HG03159 (cell line): ENCODE measurements at regions not wholly inside any gene's neighbourhood (a gene's known extent, or its start where the extent isn't known, plus 50 kb on each side); places are given as distances from the start of the nearest gene placed in this dataset.
"Not testable (repeated sequence)": the region's sequence is repeated elsewhere in the genome, so short reads cannot be mapped to it uniquely, and the experiment has no call there.

Experiments used
- ATAC-seq: cut with Tn5 transposase; IDR thresholded peaks from one replicate; pipeline ENCODE4 v1.9.1; 2021; ENCODE audit warnings: mild to moderate bottlenecking, moderate library complexity; ENCODE audit not compliant: unreplicated experiment

DNA sequence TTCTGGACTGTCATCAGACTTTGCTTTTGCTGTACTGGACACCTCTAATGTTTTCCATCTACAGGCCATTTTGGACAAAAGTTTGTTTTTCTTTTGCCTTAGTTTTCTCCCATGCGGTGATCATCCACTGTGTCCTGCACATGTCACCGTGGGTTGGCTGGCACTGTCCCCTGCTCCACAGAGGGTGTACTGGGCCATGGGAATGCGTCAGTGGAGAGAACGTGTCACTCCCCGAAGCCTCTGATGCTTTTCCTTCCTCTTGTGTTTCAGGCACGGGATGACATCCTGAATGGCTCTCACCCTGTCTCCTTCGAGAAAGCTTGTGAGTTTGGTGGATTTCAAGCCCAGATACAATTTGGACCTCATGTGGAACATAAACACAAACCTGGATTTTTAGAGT, 385.0 kb upstream of the TPM1 start:
- ATAC-seq: not testable (repeated sequence)

DNA sequence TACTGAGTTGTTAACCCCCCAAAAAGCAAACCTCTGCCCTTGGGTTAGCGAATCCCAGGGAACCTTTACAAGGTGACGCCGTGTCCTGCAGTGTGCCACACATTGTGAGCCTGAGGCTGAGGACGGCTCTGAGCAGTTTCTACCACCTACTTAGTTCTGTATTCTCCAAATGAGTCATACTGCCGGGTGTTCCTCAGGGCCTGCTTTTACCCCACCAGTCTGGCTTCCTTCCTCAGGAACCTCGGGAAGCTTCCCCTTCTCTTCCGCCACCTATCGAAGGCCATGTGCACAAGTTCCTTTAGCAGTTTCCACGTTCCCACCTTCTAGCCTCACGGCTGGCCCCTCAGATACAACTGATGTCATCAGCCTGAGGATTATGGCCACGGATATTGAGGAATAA, 384.0 kb upstream of the TPM1 start:
- ATAC-seq: no peak

DNA sequence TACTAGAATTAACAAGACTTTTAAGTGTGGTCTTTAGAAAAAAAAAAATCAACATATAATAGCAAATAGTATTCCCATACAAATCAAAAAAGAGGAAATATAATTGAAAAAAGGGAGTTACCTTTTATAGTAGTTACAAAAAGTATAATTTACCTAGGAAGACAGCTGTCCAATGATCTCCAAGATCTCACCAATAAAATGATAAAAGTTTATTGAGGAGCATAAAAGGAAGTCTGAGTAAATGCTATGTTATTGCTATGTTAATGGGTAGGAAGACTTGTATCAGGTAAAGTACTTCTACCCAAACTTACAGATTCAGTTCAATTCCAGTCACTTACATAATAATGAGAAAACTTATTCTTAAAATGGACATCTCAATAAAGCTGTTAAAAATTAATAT, 379.0 kb upstream of the TPM1 start:
- no peak for ATAC-seq

DNA sequence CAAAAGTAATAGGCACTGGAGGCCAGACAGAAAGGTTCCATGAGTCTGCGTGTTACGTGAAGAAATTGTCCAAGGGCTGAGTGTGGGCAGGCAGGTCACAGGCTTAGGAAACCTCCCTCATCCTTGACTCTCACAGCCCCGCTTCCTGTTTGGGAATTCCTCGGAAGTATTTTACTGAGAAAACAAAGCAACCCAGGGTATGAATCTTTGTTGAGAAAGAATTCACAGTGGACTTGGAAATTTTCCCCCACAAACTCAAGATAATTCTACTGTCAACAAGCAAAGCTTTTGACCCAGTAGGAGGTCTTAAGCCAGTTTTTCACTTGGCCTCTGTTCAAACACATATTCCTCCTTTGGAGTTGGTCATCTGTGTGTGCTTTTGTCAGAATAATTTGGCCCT, 377.1 kb upstream of the TPM1 start:
- no peak for ATAC-seq

DNA sequence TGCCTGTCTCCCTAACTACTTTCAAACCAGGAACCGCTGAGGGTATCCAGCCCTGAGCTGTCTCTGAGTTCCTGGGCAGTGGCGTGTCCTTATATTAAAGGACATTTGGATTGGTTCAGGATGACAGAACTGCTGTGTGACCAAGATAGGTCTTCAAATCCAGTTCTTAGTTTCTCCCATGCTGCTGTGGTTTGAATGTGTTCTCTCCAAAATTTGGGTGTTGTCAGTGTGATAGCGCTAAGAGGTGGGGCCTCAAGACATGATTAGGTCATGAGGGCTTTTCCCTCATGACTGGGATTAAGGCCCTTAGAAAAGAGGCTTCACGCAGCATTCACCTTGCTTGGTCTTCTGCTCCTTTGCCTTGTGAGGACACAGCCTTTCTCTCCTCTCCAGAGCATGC, 376.5 kb upstream of the TPM1 start:
- no peak for ATAC-seq

DNA sequence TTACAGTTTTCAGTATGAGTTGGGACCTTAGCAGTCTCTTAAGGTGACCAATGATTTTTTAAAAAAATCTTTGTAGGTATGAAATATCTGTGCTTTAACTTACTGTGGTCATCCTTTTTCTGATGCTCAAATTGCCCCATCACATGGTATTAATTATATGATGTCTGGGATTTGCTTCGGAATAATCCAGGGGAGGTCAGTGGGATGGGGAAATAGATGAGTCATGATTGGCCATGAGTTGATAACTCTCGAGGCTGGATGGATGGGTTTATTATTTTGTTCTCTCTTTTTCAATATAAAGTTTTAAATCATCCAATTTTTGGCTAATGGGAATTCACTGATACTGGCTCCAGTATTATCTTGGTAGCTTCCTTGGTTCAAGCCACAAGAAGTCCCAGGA, 370.3 kb upstream of the TPM1 start:
- no peak for ATAC-seq

DNA sequence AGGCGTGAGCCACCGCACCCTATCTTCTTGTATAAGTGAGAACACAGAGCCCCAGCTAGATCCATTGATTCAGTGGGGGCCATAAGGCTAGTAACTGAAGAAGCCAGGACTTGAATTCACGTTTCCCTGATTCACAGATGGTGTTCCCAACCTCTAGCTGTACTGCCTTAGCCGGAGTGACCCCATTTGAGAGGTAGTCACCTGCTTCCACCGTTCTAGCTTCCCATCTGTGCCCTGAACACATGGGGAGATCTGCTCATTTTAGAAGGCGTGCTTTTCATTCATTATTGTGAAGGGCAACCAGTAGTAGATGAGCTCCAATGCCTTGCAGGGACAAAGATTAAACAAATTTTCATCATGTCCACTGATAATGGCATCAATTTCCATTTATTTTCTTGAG, 365.7 kb upstream of the TPM1 start:
- no peak for ATAC-seq

DNA sequence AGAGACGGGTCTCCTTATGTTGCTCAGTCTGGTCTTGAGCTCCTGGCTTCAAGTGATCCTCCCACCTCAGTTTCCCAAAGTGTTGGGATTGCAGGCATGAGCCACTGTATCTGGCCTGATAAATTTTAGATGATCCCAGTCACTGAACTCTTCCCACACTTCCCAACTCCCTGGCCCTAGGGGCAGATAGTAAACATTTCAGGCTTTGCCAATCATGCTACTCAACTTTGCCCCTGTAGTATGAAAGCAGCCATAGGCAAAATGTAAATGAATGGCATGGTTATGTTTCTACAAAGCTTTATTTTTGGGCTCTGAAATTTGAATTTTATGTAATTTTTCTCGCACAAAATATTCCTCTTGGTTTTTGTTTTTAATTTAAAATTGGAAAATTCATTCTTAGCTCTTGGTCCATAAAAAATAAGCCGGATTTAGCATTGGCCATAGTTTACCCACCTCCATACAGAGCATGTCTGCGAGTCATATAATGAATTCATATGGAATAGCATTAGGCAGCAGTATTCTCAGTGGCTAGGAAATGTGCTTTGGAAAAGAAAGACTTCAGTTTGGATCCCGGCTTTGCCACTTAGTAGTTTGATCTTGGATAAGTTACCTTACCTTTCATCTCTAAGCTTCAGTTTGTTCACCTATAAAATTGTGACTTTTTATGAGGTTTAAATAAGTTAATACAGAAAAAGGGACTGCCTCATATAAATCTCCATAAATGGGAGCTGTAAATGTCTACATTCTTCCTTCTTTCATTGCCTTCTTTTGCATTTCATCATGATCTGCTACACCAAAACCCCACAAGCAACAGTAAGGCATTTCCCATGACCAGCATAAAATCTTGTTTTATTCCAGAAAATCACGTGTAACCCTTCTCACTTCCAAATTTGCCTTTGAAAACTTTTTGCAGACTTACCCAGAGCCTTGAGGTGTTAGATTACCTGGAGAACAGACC, 360.3 kb upstream of the TPM1 start:
- no peak for ATAC-seq

DNA sequence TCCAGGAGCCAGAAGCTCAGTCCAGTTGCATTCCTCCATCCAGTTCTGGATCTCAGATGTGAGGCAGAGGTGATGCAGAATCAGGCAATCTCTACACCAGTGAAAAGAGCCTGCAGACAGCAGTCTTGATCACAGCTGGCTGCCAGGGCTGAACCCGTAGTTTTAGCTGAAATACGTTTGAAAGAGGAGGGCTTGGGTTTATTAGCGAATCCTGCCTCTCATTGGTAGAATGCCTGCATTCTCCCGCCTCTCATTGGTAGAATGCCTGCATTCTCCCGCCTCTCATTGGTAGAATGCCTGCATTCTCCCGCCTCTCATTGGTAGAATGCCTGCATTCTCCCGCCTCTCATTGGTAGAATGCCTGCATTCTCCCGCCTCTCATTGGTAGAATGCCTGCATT, 359.4 kb upstream of the TPM1 start:
- ATAC-seq: not testable (repeated sequence)

DNA sequence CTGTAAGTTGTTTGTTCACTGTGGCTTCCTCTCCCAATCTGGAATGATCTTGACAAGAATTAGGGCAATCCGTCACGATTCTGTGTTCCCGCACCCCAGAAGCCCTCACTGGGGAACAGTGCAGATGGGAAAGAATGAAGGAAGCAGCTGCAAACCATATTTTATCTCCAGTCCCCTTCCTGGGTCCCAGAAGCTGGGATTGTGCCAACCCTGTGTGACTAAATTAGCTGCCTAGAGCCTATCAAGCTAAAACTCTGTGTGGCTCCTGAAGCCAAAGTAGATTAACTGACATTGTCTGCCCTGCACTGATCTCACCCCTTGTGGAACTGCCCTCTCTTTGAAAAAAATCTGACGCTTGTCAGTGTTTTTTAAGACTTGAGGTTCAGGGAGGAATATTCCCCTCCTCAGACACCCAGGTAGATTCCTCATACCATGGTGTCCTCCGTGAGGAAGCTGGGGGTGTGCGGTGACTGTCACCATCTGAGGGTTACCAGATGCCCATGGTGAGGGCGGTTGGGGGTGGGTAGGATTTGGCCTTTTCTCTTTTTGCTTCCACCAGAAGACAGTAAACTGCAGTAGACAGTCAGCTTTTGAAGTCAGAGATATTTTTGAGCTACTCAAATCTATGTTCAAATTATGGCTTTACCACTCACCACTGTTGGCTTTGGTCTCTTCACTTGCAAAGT, 358.3 kb upstream of the TPM1 start:
- ATAC-seq: no peak

DNA sequence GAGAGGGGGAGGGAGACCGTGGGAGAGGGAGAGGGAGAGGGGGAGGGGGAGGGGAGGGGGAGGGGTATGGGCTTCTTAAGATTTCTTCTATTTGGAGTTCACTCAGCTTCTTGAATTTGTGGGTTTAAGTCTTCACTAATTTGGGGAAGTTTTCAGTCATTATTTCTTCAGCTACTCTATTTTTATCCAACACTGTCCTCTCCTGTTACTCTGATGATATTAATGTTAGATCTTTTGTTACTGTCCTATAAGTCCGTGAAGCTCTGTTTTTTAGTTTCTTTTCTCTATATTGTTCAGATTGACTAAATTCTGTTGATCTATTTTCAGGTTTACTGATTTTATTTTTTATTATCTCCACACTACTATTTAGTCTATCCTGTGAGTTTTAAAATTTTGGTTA, 351.5 kb upstream of the TPM1 start:
- no peak for ATAC-seq

DNA sequence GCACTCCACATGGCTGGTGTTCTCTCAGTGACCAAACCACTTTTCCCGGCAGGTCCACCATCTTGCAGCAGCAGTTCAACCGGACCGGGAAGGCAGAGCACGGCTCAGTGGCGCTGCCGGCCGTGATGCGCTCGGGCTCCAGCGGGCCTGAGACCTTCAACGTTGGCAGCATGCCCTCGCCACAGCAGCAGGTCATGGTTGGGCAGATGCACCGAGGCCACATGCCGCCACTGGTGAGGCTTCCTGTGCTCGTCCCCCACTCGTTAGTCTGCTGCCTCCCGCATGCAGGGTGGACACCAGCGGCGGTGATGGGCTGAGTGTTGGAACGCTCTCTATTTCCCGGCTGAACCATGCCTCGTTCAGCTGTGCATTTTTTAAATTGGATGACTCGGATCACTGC, 344.9 kb upstream of the TPM1 start:
- ATAC-seq: no peak

DNA sequence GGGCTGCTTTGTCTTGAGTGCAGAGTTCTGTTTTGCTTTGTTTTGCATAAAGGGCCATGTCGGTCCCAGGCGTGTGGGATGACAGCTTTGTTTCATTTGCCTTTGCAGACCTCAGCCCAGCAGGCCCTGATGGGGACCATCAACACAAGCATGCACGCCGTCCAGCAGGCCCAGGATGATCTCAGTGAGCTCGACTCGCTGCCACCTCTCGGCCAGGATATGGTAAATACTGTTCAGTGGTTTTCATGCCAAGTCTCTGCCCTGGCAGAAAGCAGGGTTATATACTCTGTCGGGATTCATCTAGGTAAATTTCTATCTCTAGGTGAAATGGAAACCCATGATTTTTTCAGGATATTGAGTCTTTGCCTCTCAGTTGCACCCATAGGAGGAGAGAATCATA, 343.9 kb upstream of the TPM1 start:
- ATAC-seq: no peak

DNA sequence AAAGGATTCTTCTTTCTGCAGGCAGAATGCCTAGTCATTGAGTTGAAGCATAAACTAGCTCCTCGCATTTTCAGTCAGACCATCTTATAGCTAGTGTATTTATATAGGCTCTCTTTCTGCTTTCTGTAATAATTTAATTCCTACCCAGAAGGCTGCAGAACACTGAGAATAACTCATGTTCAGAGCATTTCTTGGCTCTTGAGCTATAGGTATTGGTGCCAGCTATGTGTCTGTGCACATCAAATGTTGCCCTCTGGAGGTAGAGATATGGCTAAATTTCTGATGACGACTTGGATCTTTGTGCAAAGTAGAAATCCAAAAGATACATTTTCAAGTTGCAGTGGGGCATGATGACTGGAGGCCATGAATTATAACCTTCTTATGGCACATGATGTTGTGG, 336.2 kb upstream of the TPM1 start:
- ATAC-seq: no peak

DNA sequence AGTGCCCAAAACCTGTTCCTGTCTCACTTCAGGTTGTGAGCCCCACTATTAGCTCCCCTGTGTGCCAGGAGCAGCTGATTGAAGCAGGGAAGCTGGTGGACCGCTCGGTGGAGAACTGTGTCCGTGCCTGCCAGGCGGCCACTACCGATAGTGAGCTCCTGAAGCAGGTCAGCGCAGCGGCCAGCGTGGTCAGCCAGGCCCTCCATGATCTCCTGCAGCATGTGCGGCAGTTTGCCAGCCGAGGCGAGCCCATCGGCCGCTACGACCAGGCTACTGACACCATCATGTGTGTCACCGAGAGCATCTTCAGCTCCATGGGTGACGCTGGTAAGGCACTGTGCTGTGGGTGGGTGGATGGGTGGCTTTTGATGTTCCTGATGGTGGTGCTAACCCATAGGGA, 334.1 kb upstream of the TPM1 start:
- no peak for ATAC-seq

DNA sequence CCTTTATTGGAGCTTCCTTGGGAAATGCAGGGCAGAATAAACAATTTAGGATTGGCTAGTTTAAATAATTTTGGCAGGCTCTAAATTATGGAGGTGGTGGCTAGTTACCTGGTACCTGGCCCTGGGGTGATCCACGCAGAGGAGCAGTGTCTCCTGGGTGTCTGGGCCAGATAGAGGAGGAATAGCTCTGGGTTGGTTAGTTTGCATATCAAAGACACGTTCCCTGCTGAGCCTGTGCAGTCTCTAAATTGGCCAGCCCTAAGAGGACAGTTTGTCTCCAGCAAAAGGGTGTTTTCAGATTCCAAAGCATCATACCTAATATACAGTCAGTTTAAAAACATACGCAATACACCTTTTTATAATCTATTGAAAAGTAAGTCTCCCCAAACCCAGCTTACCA, 333.3 kb upstream of the TPM1 start:
- no peak for ATAC-seq

DNA sequence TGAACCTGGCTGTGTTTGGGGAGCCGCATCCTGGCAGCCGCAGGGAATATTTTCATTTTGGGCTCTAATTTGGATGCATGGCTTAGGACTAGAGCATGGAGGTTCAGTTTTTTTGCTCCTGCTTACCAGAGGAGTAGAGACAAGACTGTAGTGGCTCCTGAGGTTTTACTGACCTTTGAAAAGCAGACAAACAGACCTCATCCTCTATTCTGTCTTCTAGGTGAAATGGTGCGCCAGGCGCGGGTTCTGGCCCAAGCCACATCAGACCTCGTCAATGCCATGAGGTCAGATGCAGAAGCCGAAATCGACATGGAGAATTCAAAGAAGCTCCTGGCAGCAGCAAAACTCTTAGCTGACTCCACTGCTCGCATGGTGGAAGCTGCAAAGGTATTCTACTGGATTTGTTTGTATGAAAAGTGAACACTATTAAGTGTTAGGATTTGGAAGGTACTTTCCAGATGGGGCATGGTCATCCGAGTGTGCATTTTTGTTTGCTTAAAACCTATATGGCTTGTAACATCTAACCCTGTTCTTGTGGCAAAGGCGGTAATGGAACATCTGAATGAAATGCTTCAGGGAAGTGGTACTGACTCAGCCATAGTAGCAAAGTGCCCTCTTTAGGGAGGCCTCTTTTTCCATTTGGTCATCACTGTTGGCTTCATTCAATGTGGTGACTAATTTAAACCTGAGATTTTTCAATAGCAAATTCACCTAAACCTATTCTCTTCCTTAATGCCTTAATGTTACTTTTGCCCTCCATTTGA, 330.7 kb upstream of the TPM1 start:
- no peak for ATAC-seq

DNA sequence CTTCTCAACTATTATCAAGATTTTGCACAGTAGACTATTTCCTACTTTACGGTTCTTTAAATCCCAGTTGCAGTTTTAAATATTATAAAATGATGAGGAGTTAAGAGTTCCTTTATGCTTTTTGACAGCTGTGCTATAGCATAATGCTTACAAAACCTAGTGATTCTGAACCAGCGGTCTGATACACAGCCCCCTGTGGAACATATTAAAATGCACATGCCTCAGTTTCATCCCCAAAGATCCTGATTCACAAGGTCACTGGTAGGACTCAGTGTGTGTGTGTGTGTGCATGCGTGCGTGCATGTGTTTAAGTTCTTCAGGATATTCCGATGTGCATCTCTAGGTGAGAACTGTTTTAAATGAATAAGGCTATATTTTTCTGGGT, 330.1 kb upstream of the TPM1 start:
- ATAC-seq: no peak

DNA sequence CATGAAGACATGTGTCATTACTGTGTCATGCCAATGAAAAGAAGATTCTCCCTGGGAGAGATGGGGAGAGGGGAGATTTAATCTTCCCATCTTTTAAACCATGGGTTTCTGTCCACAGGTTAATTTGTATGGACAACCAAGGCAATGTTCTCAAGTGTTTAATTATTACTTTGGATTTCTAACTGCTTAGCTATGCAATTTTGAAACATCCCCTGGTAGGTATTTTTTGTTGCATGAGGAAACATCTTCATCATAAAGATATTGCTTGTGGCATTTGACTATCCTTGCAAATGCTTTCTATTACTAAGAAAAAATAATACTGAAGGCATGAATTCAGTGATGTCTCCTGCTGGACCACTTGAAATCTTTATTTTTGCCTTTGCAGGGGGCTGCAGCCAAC, 326.6 kb upstream of the TPM1 start:
- ATAC-seq: no peak

DNA sequence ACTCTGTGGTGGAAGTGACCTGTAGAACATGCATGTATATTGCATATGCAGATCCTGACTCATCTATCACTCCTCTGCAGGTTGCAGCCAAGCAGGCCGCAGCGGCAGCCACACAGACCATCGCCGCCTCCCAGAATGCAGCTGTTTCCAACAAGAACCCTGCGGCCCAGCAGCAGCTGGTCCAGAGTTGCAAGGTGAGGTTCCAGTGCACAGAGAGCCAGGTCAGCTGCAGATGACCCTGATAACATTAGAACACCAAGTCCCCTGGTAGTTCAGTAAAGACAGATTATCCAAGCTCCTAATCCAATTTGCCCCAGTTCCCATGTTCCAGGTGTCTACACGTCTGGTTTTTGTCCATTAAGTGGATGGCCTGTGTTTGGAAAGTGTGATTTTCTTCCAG, 325.1 kb upstream of the TPM1 start:
- no peak for ATAC-seq

DNA sequence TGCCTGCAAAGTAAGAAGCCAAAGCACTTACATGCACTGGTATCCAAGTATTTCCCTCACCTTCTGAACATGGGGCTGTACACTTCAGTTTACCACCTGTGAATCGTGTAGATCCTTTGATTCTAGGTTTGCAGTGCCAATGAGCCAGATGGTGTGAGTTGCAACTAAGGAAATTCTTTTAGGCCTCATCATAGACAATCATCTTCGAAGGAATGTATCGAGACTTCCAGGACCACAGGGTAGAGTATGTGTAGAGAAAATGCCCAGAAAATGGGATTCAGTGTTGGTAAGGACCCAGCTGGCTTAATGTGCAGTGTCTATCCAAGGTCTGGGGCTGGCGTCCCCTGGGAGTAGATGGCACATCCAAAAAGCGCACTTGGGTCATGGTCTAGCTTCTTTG, 323.2 kb upstream of the TPM1 start:
- ATAC-seq: no peak

DNA sequence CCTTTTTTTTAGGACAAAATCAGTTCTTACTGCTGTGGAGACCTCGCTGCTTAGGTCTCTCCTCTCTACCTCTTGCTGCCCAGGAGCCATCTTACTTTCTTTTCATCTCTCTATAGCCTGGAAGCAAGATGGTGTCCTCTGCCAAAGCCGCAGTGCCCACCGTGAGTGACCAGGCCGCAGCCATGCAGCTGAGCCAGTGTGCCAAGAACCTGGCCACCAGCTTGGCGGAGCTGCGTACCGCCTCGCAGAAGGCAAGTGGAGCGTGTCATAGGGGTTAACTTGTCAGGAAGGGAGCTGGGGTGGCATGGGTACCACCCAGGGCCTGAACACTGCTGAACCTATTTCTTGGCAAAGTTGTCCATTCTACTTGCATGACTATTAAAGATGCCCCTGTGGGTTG, 320.3 kb upstream of the TPM1 start:
- no peak for ATAC-seq
